ENCODE measurements at regions not wholly inside any gene's neighbourhood (a gene's known extent, or its start where the extent isn't known, plus 50 kb on each side); places are given as distances from the start of the nearest gene placed in this dataset.

DNA sequence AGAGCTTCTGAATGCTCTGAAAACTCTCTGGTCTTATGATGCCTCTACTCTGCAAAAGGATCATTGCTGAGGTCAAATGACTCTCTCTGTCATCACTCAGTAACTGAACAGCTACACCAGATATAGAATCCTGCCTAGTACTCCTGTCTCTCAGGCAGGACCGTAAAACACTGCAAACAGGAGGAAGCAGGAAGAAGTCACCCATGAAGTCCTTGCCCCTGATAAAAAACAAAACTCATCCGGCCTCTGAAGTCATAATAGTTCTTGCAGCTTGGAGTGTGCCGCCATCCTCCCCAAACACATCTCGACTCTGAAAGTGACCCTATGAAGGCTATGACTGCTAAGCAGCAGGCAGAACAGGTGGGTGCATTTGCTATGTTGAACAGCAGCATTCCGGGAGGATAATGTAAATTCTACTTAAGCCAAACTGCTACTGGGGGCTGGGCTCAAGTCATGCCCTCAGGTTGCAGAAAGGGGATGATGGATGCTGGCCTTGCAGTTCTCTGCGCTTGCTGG, 81.9 kb upstream of the FAM169A start:
- POLR2A ChIA-PET = no interaction called here
- DNase-seq (ENCODE audit: low read depth, low spot score) = no peak
- H3K4me3 ChIP-seq (ENCODE audit: low read depth, low read length) = no peak overlapping the region
- TF ChIP-seq, protein P1, sequence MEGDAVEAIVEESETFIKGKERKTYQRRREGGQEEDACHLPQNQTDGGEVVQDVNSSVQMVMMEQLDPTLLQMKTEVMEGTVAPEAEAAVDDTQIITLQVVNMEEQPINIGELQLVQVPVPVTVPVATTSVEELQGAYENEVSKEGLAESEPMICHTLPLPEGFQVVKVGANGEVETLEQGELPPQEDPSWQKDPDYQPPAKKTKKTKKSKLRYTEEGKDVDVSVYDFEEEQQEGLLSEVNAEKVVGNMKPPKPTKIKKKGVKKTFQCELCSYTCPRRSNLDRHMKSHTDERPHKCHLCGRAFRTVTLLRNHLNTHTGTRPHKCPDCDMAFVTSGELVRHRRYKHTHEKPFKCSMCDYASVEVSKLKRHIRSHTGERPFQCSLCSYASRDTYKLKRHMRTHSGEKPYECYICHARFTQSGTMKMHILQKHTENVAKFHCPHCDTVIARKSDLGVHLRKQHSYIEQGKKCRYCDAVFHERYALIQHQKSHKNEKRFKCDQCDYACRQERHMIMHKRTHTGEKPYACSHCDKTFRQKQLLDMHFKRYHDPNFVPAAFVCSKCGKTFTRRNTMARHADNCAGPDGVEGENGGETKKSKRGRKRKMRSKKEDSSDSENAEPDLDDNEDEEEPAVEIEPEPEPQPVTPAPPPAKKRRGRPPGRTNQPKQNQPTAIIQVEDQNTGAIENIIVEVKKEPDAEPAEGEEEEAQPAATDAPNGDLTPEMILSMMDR (IDR thresholded peaks at IDR 0.05; ENCODE audit: insufficient read depth, low read length, missing control alignments) = no peak
- CTCF ChIA-PET = interaction anchor here (1.0 to 2.6 kb wide), 5 partner anchors 9 to 289 kb away, joined by 3 to 7 read pairs (median 5); partner anchors contain the start of genes ANKRD31 and GCNT4

DNA sequence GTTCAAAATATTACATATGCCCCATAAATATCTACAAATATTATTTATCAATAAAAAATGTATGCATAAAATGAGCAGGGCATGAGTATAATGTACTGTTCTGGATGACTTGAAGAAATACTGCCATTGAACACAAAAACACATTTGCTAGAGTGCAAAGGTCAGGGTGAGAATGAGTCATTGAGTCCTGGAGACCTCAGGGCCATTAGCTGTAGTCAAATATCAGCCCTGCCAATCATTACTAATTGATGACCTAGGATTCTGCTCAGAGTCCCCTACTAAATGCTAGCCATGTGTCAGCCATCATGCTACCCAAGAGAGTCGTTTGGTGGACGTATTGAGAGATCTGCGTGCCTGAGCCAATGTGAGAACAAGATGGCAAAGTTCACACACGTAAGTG, 80.3 kb upstream of the FAM169A start:
- ChIA-PET POLR2A (no interaction called here), CTCF (interaction anchor here (0.6 to 1.0 kb wide), 2 partner anchors 21 to 274 kb away, joined by 3 to 4 read pairs; no protein-coding TSS in a partner anchor)
- no peak for DNase-seq (ENCODE audit: low read depth, low spot score)
- no peak overlapping the region for H3K4me3 ChIP-seq (ENCODE audit: low read depth, low read length)
- TF ChIP-seq, protein P1 (IDR thresholded peaks at IDR 0.05; ENCODE audit: insufficient read depth, low read length, missing control alignments) = no peak

DNA sequence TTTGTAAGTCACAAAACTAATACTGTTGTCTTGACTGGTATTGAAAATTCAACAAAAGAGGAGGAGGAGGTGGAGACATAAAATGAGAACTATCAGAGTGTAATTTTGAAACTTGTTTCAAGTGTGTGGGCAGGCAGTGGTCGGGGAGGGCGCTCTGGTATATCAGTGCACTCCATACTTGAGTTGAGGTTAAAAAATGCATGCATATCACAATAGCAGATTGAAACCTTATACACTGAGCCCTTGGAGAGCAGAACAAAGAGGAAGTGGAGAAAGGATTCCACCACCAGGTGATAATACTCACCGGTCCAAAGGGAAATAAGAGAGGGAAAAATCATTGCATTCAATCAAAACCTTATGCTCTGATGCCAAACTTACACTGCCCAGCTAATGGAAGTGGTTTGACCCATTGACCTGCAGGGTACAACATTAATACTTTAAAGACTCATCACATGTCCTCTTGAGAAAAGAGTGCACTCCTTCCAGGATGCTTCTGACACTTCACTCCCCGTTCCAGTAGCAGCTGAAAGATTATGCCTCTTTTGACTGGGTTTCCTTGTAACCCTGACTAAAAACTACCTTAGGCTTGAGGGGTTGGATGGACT, 79.5 kb upstream of the FAM169A start:
- POLR2A ChIA-PET = no interaction called here
- no peak for DNase-seq (ENCODE audit: low read depth, low spot score)

DNA sequence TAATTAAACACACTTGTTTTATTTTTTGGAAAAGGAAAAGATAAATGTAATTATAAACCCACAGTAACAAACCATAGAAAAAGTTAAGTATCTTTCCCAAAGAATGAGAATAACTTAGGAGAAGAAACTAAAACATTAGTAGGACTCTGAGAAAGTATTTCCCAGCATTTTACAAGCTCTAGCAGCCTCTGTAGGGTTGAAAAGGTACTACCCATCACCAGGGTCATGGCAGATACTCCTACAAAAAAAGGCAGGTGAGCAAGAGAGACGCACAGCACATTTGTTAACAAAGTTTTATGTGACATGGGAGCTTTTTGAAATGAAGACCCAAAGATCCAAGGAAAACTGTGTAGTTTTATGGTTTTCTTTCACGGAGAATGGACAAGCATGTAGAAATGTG, 77.7 kb upstream of the FAM169A start:
- CTCF ChIA-PET = interaction anchor here (0.7 to 1.8 kb wide), 3 partner anchors 19 to 292 kb away, joined by 3 to 5 read pairs (median 3); no protein-coding TSS in a partner anchor
- no peak for DNase-seq (ENCODE audit: low read depth, low spot score)
- TF ChIP-seq, protein P1 (IDR thresholded peaks at IDR 0.05; ENCODE audit: insufficient read depth, low read length, missing control alignments) = peak; percentile 4
- POLR2A ChIA-PET = no interaction called here
- no peak overlapping the region for H3K4me3 ChIP-seq (ENCODE audit: low read depth, low read length)

More for the DNA sequence above, 79.5 kb upstream of the FAM169A start:
- no peak overlapping the region for H3K4me3 ChIP-seq (ENCODE audit: low read depth, low read length)
- TF ChIP-seq, protein P1 (IDR thresholded peaks at IDR 0.05; ENCODE audit: insufficient read depth, low read length, missing control alignments) = no peak
- CTCF ChIA-PET = interaction anchor here (1.0 to 1.3 kb wide), 2 partner anchors 11 to 105 kb away, joined by 3 read pairs; no protein-coding TSS in a partner anchor

DNA sequence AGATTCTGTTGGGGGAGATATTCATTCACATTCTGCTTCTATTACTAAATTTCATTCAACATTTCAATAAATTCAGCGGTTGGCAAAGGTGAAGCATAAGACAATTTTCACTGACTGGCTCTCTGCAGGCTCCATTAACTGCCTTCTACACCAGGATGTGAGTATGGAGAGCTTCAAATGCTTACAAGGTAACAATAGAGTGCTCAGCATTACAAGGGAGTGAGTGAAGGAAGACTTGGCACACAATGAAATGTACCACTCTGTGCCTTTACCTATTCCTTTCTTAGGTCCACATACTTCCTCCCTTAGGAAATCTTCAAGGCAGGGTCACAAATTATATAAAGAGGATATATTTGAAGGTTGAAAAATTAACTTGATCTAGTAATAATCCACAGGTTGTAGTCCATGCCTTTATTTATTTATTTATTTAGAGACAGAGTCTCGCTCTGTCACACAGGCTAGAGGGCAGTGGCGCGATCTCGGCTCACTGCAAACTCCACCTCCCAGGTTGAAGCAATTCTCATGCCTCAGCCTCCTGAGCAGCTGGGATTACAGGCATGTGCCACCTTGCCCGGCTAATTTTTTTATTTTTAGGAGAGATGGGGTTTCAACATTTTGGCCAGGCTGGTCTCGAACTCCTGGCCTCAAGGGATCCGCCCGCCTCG, 76.6 kb upstream of the FAM169A start:
- H3K4me3 ChIP-seq (ENCODE audit: low read depth, low read length) = no peak overlapping the region
- CTCF ChIA-PET = interaction anchor here (1.0 to 1.8 kb wide), 2 partner anchors 10 to 269 kb away, joined by 4 to 5 read pairs; no protein-coding TSS in a partner anchor
- no peak for DNase-seq (ENCODE audit: low read depth, low spot score)
- POLR2A ChIA-PET = no interaction called here
- TF ChIP-seq, protein P1 (IDR thresholded peaks at IDR 0.05; ENCODE audit: insufficient read depth, low read length, missing control alignments) = no peak

DNA sequence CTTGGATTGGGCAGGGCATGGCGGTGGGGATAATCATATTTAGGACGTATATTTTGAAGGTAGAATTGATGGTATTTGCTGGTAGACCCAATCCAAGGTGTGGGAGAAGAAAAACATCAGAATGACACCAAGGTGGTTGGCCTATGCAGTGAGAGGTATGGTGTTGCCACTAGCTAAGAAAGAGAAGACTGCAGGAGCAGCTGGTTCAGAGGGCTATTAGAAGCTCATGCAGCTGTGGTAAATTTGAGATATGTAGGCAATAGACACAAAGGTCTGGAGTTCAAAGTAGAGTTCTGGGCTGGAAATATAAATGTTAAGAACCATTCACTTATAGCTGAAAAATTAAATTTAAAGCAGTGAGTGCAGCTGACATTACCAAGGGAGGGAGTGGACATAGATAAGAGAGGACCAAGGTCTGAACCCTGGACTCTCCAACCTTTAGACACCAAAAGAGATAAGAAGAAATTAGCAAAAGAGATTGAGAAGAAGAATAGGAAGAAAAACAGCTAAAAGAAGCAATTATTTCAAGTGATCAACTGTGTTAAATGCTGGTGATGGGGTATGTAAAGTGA, 74.7 kb upstream of the FAM169A start:
- CTCF ChIA-PET = interaction anchor here (0.8 to 1.6 kb wide), 6 partner anchors 8 to 268 kb away, joined by 3 to 6 read pairs (median 3); partner anchors contain the start of gene GCNT4
- TF ChIP-seq, protein P1 (IDR thresholded peaks at IDR 0.05; ENCODE audit: insufficient read depth, low read length, missing control alignments) = no peak
- DNase-seq (ENCODE audit: low read depth, low spot score) = no peak
- H3K4me3 ChIP-seq (ENCODE audit: low read depth, low read length) = no peak overlapping the region
- POLR2A ChIA-PET = no interaction called here

Data from AG04449 (cell line).